Gastroesophageal sphincter (tissue), 3 donors: ENCODE measurements at regions not wholly inside any gene's neighbourhood (a gene's known extent, or its start where the extent isn't known, plus 50 kb on each side); places are given as distances from the start of the nearest gene placed in this dataset.
"Not testable (repeated sequence)": the region's sequence is repeated elsewhere in the genome, so short reads cannot be mapped to it uniquely, and the experiment has no call there.

Experiments
- CTCF ChIP-seq, 4 experiments: fragments of 200-600 bp in 2 of 4; fragments of 450-650 bp in 2 of 4; sonication (generic) in 1 of 4; IDR thresholded peaks; one replicate each; pipeline ENCODE4 v1.5.1; 2017 to 2019; ENCODE audit warnings: antibody characterized with exemption in 4 of 4, mild to moderate bottlenecking in 2 of 4, moderate library complexity in 2 of 4
- POLR2A ChIP-seq, 2 donors: fragments of 450-650 bp; IDR thresholded peaks; one replicate each; pipeline ENCODE4 v1.6.1; 2017; ENCODE audit warnings: antibody characterized with exemption in 2 of 2, mild to moderate bottlenecking in 2 of 2, moderate library complexity in 1 of 2

- not testable (repeated sequence) for TF ChIP-seq CTCF, POLR2A (IDR thresholded peaks at IDR 0.05)
These were observed 484.7 kb downstream of the GOLGA6L6 start for GRCh38 chr15:20056871-20057270.
